ENCODE measurements at regions not wholly inside any gene's neighbourhood (a gene's known extent, or its start where the extent isn't known, plus 50 kb on each side); places are given as distances from the start of the nearest gene placed in this dataset.

DNA sequence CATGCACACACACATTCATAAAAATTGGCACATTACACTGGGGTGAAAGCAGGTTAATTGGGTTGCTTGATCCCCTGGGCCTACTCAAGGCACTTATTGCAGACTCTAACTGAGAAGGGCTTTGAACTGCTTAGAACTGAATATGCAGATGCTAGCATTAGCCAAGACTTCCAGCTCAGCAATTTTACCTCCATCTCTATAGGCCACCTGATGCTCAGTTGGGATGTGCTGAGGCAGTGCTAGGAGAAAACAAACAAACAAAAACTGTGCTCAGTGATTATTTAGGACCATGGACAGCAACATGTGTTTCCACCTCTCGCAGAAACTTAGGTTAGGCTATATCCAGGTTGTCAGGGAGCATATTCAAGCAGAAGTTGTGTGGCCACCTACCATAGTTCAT lies 124.8 kb upstream of the WSCD2 start:
- Mint-ChIP-seq H3K4me1 (ENCODE audit: unreplicated experiment) (no peaks in the 10 kb centered on the region), H3K9me3 (ENCODE audit: unreplicated experiment) (no peaks in the 10 kb centered on the region)
- peak; percentile 35 for DNase-seq (ENCODE audit: low spot score)

DNA sequence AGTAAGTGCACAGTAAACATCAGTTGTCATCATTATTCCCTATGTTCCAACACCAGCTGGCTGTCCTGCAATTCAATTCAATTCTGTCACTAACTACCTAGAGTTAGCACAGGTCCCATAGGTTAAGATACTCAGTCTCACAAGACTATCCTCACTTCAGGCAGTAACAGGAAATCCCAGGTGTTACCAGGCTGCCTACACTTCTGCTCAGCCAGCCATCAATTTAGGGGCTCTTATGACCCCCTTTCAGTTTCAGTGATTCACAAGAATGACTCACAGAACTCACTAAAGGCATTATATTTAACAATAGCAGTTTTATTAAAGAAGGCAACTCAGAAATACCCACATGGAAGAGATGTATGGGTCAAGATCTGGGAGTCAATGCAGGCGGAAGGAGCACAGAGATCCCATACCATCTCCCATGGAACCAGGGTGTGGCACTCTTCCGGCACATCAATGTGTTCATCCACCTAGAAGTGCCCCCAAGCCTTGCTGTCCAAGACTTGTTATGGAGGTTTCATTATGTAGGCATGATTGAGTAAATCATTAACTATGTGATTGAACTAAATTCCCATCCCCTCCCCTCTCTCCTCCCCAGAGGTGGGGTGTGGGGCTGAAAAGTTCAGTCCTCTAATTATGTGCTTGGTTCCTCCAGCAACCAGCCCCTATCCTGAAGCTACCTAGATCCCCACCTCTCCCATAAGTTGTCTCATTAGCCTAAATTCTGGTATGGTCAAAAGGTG lies 120.8 kb upstream of the WSCD2 start:
- Mint-ChIP-seq H3K27me3 (ENCODE audit: unreplicated experiment) (peaks cover 2% of the 10 kb centered on the region), H3K4me1 (ENCODE audit: unreplicated experiment) (no peaks in the 10 kb centered on the region), H3K4me3 (ENCODE audit: unreplicated experiment) (no peak overlapping the region)

More for the DNA sequence above, 124.8 kb upstream of the WSCD2 start:
- Mint-ChIP-seq H3K36me3 (ENCODE audit: low read depth, unreplicated experiment) (no peaks in the 10 kb centered on the region), H3K4me3 (ENCODE audit: unreplicated experiment) (no peak overlapping the region), H3K27ac (ENCODE audit: unreplicated experiment) (no peak overlapping the region), H3K27me3 (ENCODE audit: unreplicated experiment) (peaks cover 2% of the 10 kb centered on the region)
- TF ChIP-seq, protein P1, sequence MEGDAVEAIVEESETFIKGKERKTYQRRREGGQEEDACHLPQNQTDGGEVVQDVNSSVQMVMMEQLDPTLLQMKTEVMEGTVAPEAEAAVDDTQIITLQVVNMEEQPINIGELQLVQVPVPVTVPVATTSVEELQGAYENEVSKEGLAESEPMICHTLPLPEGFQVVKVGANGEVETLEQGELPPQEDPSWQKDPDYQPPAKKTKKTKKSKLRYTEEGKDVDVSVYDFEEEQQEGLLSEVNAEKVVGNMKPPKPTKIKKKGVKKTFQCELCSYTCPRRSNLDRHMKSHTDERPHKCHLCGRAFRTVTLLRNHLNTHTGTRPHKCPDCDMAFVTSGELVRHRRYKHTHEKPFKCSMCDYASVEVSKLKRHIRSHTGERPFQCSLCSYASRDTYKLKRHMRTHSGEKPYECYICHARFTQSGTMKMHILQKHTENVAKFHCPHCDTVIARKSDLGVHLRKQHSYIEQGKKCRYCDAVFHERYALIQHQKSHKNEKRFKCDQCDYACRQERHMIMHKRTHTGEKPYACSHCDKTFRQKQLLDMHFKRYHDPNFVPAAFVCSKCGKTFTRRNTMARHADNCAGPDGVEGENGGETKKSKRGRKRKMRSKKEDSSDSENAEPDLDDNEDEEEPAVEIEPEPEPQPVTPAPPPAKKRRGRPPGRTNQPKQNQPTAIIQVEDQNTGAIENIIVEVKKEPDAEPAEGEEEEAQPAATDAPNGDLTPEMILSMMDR (IDR thresholded peaks at IDR 0.05; ENCODE audit: unreplicated experiment): no peak

DNA sequence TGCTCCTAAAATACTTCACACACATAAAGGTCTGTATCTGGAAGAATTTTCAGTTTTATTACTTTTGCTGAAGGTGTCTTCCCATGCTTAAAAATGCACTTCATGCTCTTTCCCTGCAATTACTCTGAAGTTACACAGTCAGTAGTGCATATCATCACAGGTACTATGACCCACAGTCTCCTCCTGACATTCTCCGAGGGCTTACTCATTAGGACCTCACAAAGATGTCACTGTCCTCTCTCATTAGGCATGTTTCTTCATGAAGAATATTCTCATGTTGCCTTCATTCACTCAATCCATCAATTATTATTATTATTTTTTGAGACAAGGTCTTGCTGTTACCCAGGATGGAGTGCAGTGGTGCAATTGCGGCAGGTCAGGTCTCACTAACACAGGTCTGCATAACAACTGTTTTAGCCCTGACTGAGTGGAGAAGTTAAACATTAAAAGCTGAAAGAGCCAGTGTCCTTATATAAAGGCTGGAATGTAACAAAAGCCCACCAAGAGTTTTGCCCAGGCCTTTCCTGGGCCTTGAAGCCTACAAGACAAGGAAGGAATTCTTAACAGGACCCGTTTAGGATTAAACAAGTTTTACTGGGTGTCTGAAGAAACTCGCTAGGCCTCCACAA lies 119.5 kb upstream of the WSCD2 start:
- Mint-ChIP-seq H3K36me3 (ENCODE audit: low read depth, unreplicated experiment) (no peaks in the 10 kb centered on the region), H3K27me3 (ENCODE audit: unreplicated experiment) (no peaks in the 10 kb centered on the region), H3K9me3 (ENCODE audit: unreplicated experiment) (no peaks in the 10 kb centered on the region), H3K27ac (ENCODE audit: unreplicated experiment) (no peak overlapping the region), H3K4me1 (ENCODE audit: unreplicated experiment) (no peaks in the 10 kb centered on the region), H3K4me3 (ENCODE audit: unreplicated experiment) (no peak overlapping the region)
- no peak for DNase-seq (ENCODE audit: low spot score)
- TF ChIP-seq, protein P1 (IDR thresholded peaks at IDR 0.05; ENCODE audit: unreplicated experiment): no peak

More for the DNA sequence above, 120.8 kb upstream of the WSCD2 start:
- Mint-ChIP-seq H3K36me3 (ENCODE audit: low read depth, unreplicated experiment) (no peaks in the 10 kb centered on the region), H3K27ac (ENCODE audit: unreplicated experiment) (no peak overlapping the region), H3K9me3 (ENCODE audit: unreplicated experiment) (no peaks in the 10 kb centered on the region)
- DNase-seq (ENCODE audit: low spot score): no peak
- TF ChIP-seq, protein P1 (IDR thresholded peaks at IDR 0.05; ENCODE audit: unreplicated experiment): no peak

DNA sequence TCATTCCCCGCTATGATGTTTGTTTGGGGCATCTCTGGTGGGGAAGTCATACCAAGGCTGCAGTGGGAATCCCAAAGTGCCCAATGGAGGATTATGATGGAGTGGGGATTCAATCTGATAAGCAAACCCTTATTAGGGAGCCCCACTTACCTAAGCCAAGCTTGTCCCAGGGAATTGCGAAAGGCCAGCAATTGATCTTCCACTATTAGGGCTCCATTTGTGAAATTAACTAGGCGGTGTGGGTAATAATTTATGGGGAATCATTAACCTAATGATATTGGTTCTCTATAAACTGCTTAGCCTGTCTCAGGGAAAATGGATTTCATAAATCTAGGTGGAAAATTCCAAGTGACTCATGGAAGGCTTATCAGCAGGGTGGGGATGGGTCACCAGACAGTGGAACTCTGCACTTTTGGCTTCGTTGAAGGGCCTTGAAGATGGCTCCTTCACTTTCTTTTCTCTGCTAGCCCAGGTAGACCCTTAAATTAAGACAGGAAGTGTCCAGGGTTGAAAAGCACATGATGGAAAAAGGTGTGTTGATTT lies 113.0 kb upstream of the WSCD2 start:
- no peak for DNase-seq (ENCODE audit: low spot score)
- Mint-ChIP-seq H3K27me3 (ENCODE audit: unreplicated experiment) (no peaks in the 10 kb centered on the region), H3K9me3 (ENCODE audit: unreplicated experiment) (no peaks in the 10 kb centered on the region), H3K4me3 (ENCODE audit: unreplicated experiment) (no peak overlapping the region), H3K36me3 (ENCODE audit: low read depth, unreplicated experiment) (no peaks in the 10 kb centered on the region), H3K4me1 (ENCODE audit: unreplicated experiment) (no peaks in the 10 kb centered on the region), H3K27ac (ENCODE audit: unreplicated experiment) (no peak overlapping the region)
- TF ChIP-seq, protein P1 (IDR thresholded peaks at IDR 0.05; ENCODE audit: unreplicated experiment): no peak

All from endothelial cell (in vitro differentiated cells).